HepG2 (cell line): ENCODE measurements at regions not wholly inside any gene's neighbourhood (a gene's known extent, or its start where the extent isn't known, plus 50 kb on each side); places are given as distances from the start of the nearest gene placed in this dataset.

Source experiments
- ATAC-seq: fragments of 200-7000 bp; cut with Tn5 transposase; 3 replicates; pipeline ENCODE4 v1.9.1; 2020; ENCODE audit warnings: mild to moderate bottlenecking, moderate library complexity
- BruUV-seq: library from RNA; stranded (reverse); fragments of 400-500 nt; replicated peaks from 2 replicates; lab custom pipeline; 2021; lab: Mats Ljungman, UMichigan
- CTCF ChIA-PET: fragments of 300-600 bp; formaldehyde crosslinking; extraction: SDS; loops from one replicate; lab custom pipeline; 2021; ENCODE audit warnings: low total read pairs, inconsistent platforms, low intra/inter-chr PET ratio; lab: Yijun Ruan, JAX
- POLR2A ChIA-PET: fragments of 350-600 bp; sonication (Branson Sonifier 250); formaldehyde crosslinking; loops from one replicate; lab custom pipeline; 2020; ENCODE audit warnings: antibody characterized with exemption, inconsistent platforms; lab: Yijun Ruan, JAX
- DNase-seq: peaks from one replicate; pipeline ENCODE4 v3.0.0-alpha.2; 2015; ENCODE audit warnings: low spot score
- FAIRE-seq: peaks from 3 replicates; lab custom pipeline; 2011; peaks lifted over from hg19 to GRCh38; lab: Jason Lieb, UNC
- H2AFZ ChIP-seq: one replicate; pipeline ENCODE4 v1.6.1; 2011; ENCODE audit warnings: low read length, inconsistent platforms
- H3K27ac ChIP-seq: fragments of 300-600 bp; 3 replicates; pipeline ENCODE4 v1.8.0; 2011; ENCODE audit warnings: mixed run types, mild to moderate bottlenecking, mixed read lengths, low read length, inconsistent platforms; ENCODE audit not compliant: insufficient read depth; ENCODE audit errors: extremely low read length
- H3K27me3 ChIP-seq, 2 experiments: fragments of 200-600 bp in 1 of 2; 2 replicates in 1 of 2; 3 replicates in 1 of 2; pipeline versions ENCODE4 v1.6.0 to v1.8.0; 2011; ENCODE audit warnings: low read length in 2 of 2, mild to moderate bottlenecking in 2 of 2, moderate library complexity in 2 of 2, inconsistent platforms in 1 of 2; ENCODE audit not compliant: insufficient read depth in 2 of 2, control insufficient read depth in 1 of 2
- H3K36me3 ChIP-seq, 2 experiments: fragments of 200-600 bp in 1 of 2; replicated peaks in 1 of 2; 2 replicates in 1 of 2; 3 replicates in 1 of 2; pipeline versions ENCODE4 v1.5.1 to v1.8.0; 2011; ENCODE audit warnings: low read length in 2 of 2, inconsistent platforms in 1 of 2; ENCODE audit not compliant: insufficient read depth in 2 of 2, control insufficient read depth in 1 of 2
- H3K4me1 ChIP-seq: 2 replicates; pipeline ENCODE4 v1.5.1; 2012; ENCODE audit warnings: low read length, inconsistent platforms; ENCODE audit not compliant: insufficient read depth
- H3K4me2 ChIP-seq: 2 replicates; pipeline ENCODE4 v1.6.0; 2011; ENCODE audit warnings: low read depth, low read length, inconsistent platforms
- H3K4me3 ChIP-seq, 3 experiments: fragments of 200-600 bp in 1 of 3; sonication (generic), shearing (Covaris generic) in 1 of 3; replicated peaks in 1 of 3; 2 replicates each; pipeline ENCODE4 v1.5.1; 2011 to 2016; ENCODE audit warnings: low read length in 3 of 3, inconsistent platforms in 2 of 3, low read depth in 2 of 3, mild to moderate bottlenecking in 2 of 3, control low read depth in 1 of 3, mixed read lengths in 1 of 3; ENCODE audit not compliant: insufficient read depth in 1 of 3
- H3K79me2 ChIP-seq: one replicate; pipeline ENCODE4 v1.6.1; 2011; ENCODE audit warnings: low read length, inconsistent platforms; ENCODE audit not compliant: insufficient read depth
- H3K9ac ChIP-seq: 2 replicates; pipeline ENCODE4 v1.6.0; 2011; ENCODE audit warnings: mild to moderate bottlenecking, low read depth, low read length, inconsistent platforms; ENCODE audit not compliant: insufficient read depth
- H3K9me3 ChIP-seq: 2 replicates; pipeline ENCODE4 v1.5.1; 2012; ENCODE audit warnings: mild to moderate bottlenecking, low read length
- H4K20me1 ChIP-seq: 2 replicates; pipeline ENCODE4 v1.6.0; 2011; ENCODE audit warnings: inconsistent platforms, mild to moderate bottlenecking, low read length, moderate library complexity; ENCODE audit not compliant: insufficient read depth
- CCAR2 ChIP-seq: fragments of 200-400 bp; formaldehyde crosslinking; optimal IDR thresholded peaks from 2 replicates; pipeline ENCODE3; 2018; ENCODE audit warnings: low read depth, mild to moderate bottlenecking, low read length, moderate library complexity
- DPF2 ChIP-seq: sonication (generic); formaldehyde crosslinking; IDR thresholded peaks from 2 replicates; pipeline ENCODE4 v1.4.0; 2020; ENCODE audit warnings: mild to moderate bottlenecking, low read depth, missing genetic modification reagents, borderline replicate concordance
- ELK4 ChIP-seq: sonication (generic); formaldehyde crosslinking; IDR thresholded peaks from 2 replicates; pipeline ENCODE4 v1.9.0; 2021; ENCODE audit warnings: missing genetic modification reagents, borderline replicate concordance
- ESRRA ChIP-seq: sonication (generic); formaldehyde crosslinking; IDR thresholded peaks from 2 replicates; pipeline ENCODE4 v1.5.1; 2020; ENCODE audit warnings: mild to moderate bottlenecking, low read depth, missing genetic modification reagents
- HOXA5 ChIP-seq: sonication (generic); formaldehyde crosslinking; IDR thresholded peaks from 2 replicates; pipeline ENCODE4 v1.4.0; 2020; ENCODE audit warnings: missing genetic modification reagents
- KAT2B ChIP-seq: fragments of 150-350 bp; IDR thresholded peaks from 2 replicates; pipeline ENCODE4 v1.6.1; 2014; ENCODE audit warnings: low read depth, low read length, borderline replicate concordance
- MAF1 ChIP-seq: sonication (generic); formaldehyde crosslinking; IDR thresholded peaks from 2 replicates; pipeline ENCODE4 v1.5.0; 2020; ENCODE audit warnings: missing genetic modification reagents, borderline replicate concordance
- MZF1 ChIP-seq: sonication (generic); formaldehyde crosslinking; IDR thresholded peaks from 2 replicates; pipeline ENCODE4 v1.8.1; 2023; ENCODE audit warnings: mild to moderate bottlenecking, missing genetic modification reagents, borderline replicate concordance
- SMARCC2 ChIP-seq: fragments of 450-650 bp; IDR thresholded peaks from 2 replicates; pipeline ENCODE4 v1.6.1; 2017; ENCODE audit warnings: antibody characterized with exemption, mild to moderate bottlenecking
- SP140L ChIP-seq: sonication (generic); formaldehyde crosslinking; IDR thresholded peaks from 2 replicates; pipeline ENCODE4 v1.4.0; 2020; ENCODE audit warnings: missing genetic modification reagents, borderline replicate concordance
- ZNF101 ChIP-seq: sonication (generic); formaldehyde crosslinking; IDR thresholded peaks from 2 replicates; pipeline ENCODE4 v1.4.0; 2020; ENCODE audit warnings: mild to moderate bottlenecking, low read depth, missing genetic modification reagents, borderline replicate concordance
- ZNF143 ChIP-seq: sonication (generic); formaldehyde crosslinking; IDR thresholded peaks from 2 replicates; pipeline ENCODE4 v1.4.0; 2020; ENCODE audit warnings: missing genetic modification reagents
- ZNF230 ChIP-seq: sonication (generic); formaldehyde crosslinking; IDR thresholded peaks from 2 replicates; pipeline ENCODE4 v1.4.0; 2020; ENCODE audit warnings: mild to moderate bottlenecking, missing genetic modification reagents
- ZNF260 ChIP-seq: sonication (generic); formaldehyde crosslinking; IDR thresholded peaks from 2 replicates; pipeline ENCODE4 v1.4.0; 2020; ENCODE audit warnings: missing genetic modification reagents, low read depth, mild to moderate bottlenecking, borderline replicate concordance
- ZNF652 ChIP-seq: IDR thresholded peaks from 2 replicates; pipeline ENCODE4 v1.6.1; 2016; ENCODE audit warnings: low read depth, borderline replicate concordance
- WGBS: methylation state at CpG from one replicate; pipeline ENCODE4 v1.1.6; 2017; ENCODE audit warnings: low lambda C conversion rate; 5-methylcytosine and 5-hydroxymethylcytosine counted together
- in situ Hi-C: cut with HindIII; loops from 2 replicates; pipeline ENCODE4 v1.10.0; 2017; ENCODE audit warnings: low pct_unique_long_range_greater_than_20kb; ENCODE audit not compliant: extremely low pct_ligation_motif_present
- intact Hi-C: fragments of 100-400 bp; cut with micrococcal nuclease; formaldehyde crosslinking; loops from one replicate; pipeline ENCODE4 v1.10.0; 2022; ENCODE audit not compliant: unreplicated experiment

GRCh38 chr18:55927831-55928230, 339.8 kb upstream of the TCF4 start:
- CTCF ChIA-PET = no interaction called here
- no TSS peak for BruUV-seq
- DNase-seq = no peak
- no peak for TF ChIP-seq ZNF230 (CRISPR knock-in tag)
- TF ChIP-seq ZNF101 (CRISPR knock-in tag) = no peak
- no peak for TF ChIP-seq SP140L (CRISPR knock-in tag)
- TF ChIP-seq ZNF260 (CRISPR knock-in tag) = no peak
- TF ChIP-seq ELK4 = no peak
- no peak for TF ChIP-seq CCAR2
- no peak for TF ChIP-seq ZNF652
- no peak for TF ChIP-seq KAT2B
- no peak for TF ChIP-seq MZF1 (CRISPR knock-in tag)
- no peak for TF ChIP-seq ZNF143
- no peak for TF ChIP-seq DPF2 (CRISPR knock-in tag)
- no peak for TF ChIP-seq HOXA5 (CRISPR knock-in tag)
- TF ChIP-seq SMARCC2 = no peak
- no peak for TF ChIP-seq MAF1 (CRISPR knock-in tag)
- no peak for TF ChIP-seq ESRRA
- TF ChIP-seq, all 625 proteins: peak for 0
- no peaks in the 10 kb centered on the region for H3K4me1 ChIP-seq
- no peaks in the 10 kb centered on the region for H3K79me2 ChIP-seq
- ATAC-seq (no peak), FAIRE-seq (no peak)
- in situ Hi-C loops (no loop called here), intact Hi-C loops (no loop called here)
- H3K36me3 ChIP-seq = no peaks in the 10 kb centered on the region
- H3K27ac ChIP-seq = no peak overlapping the region
- H3K9ac ChIP-seq = no peak overlapping the region
- POLR2A ChIA-PET = no interaction called here
- peaks cover 91% of the 10 kb centered on the region for H3K9me3 ChIP-seq
- no peak overlapping the region for H3K4me2 ChIP-seq
- no peak overlapping the region for H2AFZ ChIP-seq
- 3% methylated on average over 3 of the region's 3 CpGs for WGBS
- no peaks in the 10 kb centered on the region for H4K20me1 ChIP-seq
- no peak overlapping the region for H3K4me3 ChIP-seq
- H3K27me3 ChIP-seq = no peaks in the 10 kb centered on the region
